NCI-H69 (cell line): ENCODE measurements at regions not wholly inside any gene's neighbourhood (a gene's known extent, or its start where the extent isn't known, plus 50 kb on each side); places are given as distances from the start of the nearest gene placed in this dataset.

ENCODE experiments used
- DNase-seq: peaks from one replicate; lab custom pipeline; 2025; lab: John Stamatoyannopoulos, UW

DNA sequence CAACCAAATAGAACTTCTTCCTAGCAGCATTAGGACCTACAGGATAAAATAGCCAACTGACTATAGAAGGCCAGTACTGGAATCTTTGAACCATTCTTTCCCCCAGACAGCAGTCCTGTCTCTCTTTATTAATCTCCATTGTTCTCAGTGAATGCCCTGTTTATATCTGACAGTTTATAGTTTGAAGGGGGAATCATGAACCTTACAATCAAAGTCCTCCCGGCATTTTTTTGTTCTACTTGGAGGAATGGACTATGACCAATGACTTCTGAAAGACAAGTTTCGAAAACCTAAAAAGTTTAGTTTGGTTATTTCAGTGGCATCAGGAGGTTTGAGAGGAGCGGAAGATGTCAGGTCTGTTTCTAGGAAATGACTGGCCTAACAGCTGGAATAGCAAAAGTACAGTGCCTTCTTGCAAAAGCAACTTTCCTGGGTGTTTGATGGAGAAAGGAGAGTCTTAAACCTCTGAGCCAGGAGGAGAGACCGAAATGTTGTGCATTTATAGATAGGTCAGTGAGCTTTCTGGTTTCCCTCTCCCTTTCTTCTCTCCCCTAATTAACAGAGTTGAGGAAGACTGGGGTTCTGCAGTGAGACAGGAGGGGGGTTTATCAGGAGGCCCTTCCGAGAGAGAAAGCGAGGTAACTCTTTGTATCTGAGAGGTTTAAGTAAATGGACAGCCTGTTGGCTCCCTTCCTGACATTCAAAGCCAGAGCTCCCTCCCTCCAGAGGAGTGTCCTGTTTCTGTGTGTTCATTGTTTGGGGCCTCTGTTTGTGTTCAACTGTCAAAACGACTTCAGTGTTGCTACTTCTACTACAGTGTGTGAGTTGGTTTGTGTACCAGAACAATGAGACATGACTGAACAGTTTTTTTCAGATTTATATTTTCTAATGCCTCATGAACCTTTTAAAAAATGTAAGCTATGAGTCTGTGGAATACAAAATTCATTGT is 383.0 kb upstream of the RARB start:
- DNase-seq = peak; percentile 84

DNA sequence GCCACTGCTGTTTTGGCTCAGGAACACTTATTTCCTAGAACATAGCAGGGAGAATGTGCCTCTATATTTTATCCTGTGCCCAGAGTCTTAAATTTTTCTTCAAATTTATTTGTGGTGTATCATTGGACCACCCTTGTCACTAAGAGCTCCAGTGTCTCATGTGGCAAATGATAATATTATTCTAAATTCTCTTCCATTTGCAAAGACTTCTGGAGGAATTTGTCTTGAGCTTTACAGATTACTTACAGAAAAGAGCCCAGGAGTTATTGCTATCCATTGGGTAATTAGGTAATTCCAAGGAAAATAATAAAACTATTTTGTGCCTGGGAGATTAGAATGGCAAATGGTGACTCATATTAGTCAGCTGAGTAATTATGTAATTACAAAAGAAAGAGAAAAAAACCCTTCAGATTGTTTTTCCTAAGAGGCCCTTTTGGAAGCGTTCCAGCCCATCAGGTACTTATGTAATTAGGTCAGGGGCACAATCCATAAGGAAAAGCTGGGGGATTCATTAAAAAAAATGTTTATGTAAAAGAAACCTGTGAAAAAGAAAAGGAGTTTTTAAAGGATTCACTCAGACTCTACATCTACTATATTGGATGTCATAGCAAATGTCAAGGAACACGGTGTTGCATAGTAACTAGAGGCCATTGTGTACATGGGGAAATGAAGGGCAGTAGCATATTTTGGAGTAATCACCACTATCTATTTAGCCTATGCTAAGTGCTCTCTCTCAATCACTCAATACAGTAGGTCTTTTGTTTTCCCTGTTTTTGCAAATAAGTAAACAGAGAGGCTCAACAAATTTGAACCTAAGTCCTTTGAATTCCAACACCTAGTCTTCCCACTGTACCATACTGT is 380.9 kb upstream of the RARB start:
- DNase-seq = peak; percentile 92

GRCh38 chr3:25049304-25049703 is 378.8 kb upstream of the RARB start:
- no peak for DNase-seq

DNA sequence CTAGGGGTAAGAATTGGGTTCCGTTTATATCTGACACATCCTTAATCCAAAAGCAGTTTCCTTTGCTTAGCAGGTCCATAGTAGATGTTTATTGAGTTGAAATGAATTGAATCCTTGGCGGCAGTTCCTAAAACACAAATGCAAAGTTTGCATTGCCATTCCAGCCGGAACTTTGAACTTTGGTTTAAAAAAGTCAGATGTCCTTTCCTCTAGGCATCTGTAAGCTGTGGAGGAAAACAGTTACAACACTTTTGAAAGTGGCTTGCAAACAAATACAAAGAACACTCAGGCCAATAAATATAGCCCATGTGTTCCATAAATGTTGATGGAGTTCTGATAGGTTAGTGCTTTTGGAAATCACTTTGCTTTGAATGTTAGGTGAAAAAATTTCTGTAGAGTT is 374.7 kb upstream of the RARB start:
- DNase-seq = no peak

DNA sequence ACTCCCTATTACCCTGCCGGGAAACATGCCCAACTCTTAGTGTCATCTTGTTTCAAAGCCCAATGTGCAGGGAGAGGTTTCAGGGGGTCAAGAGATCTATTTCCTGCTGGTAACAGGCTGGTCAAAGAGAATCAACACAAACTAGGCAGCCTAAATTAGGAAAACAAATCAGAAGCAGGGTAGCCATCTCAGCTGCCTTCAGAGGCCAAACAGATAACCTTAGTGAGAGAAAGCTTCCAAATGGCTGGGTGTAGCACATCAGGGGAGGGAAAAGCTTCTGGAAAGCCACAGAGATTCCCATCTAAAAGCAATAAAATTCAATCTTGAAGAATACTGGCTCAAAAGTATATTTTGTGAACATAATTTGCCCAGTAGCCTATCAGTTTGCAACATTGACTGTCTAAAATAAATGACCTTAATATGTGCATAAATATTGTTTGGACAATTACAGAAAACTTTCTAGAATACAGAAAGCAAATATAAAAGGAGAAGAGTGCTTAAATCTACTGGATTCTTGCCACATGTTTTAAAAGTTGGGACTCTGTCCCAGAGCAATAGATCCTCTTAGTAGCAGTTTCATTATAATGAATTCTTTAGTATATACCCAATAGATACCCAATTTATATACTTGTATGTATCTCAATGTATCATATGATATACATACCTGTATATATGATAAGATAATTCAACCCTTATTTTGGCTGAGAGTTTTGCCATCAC is 371.9 kb upstream of the RARB start:
- no peak for DNase-seq

DNA sequence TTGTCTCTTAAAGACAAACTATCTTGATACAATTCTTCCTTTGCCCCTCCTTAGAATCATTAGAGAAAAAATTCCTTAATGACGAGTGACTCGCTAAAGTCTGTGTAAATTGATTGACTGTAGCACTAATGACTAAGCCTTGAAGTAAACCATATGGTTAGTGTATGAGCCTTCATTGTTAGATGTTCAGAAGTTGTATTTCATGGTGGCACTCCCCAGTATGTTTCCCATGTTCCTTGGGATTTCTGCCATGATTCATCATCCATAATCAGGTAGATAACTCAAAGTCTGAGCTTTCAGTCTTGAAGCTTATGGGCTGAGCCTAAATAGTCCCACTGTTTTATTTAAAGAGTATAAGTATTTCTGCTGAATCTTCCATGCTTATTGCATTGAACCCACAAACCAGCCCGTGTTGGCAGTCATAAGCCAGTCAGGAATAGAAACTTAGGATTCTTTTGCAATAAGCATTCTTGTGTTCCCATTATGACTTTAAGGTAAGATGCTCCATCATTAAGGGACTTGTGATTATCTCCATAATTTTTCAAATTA is 371.2 kb upstream of the RARB start:
- no peak for DNase-seq

DNA sequence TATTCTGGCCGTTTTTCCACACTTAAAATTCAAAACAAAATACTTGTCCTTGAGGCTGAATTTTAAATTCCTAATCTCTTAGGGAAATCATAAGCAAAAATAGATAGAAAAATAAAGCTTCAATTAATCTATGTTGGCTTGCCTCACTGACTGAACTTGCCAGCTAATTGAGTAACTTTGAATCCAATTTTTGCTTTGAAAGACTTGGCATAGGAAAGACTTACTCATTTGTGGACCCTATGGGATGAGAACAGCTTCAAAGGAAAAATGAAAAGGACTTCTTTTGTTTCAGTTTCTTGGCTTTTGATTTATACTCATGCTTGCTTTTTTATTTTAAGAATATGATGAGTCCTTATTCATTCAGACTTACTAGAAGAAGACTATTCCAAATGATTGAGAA is 370.7 kb upstream of the RARB start:
- DNase-seq = no peak

- DNase-seq = no peak
These were observed 363.4 kb upstream of the RARB start for GRCh38 chr3:25064681-25065080.

DNA sequence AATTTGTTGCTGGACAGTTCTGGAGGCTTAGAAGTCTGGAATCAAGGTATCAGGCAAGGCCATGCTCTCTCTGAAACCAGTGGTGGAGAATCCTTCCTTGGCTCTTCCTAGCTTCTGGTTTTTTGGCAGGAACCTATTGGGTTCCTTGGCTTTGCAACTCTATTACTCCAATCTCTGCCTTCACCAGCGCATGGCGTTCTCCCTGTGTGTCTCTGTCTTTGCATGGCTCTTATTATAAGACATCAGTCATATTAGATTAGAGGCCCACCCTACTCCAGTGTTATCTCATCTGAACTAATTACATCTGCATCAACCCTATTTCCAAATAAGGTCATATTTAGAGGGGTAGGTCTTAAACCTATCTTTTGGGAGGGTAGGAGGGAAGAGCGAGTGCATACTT is 358.1 kb upstream of the RARB start:
- DNase-seq = no peak

- no peak for DNase-seq
These were observed 356.2 kb upstream of the RARB start for GRCh38 chr3:25071846-25072245.

DNA sequence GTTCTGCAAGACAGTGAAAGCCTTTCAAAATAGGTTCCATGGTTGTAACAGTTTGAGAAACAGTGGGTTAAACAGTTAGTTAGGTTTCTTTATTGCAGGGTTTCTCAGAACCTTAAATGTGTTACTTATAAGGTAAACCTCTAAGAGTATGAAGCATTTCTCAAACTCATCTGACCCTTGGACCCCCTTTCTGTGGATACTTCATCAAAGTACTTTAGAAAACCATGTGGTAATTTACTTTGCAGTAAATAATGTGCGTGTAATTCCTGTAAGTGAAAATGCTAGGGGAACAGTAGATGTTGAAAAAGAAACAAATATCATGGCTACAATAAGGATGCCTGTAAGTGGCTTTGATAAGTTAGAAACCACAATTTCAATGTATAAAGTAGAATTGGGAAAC is 354.6 kb upstream of the RARB start:
- DNase-seq = no peak

DNA sequence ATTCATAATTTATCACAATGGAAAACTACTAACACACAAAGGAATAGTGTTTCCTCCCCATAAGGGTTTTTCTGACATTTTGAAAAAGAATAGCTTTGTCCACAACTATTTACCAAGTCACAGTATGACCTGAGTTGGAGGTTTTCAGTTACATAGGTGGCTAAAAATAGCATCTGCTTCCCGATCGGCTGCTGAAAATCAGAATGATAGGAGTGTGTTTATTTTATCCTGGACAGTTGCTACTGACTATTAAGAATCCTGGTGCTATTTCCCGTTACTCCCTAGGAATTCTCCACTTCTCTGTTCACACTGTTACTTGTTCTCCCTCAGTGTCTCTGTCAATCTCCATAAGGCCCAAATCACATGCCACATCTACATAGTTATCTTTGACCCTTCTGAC is 353.9 kb upstream of the RARB start:
- DNase-seq = peak; percentile 30

DNA sequence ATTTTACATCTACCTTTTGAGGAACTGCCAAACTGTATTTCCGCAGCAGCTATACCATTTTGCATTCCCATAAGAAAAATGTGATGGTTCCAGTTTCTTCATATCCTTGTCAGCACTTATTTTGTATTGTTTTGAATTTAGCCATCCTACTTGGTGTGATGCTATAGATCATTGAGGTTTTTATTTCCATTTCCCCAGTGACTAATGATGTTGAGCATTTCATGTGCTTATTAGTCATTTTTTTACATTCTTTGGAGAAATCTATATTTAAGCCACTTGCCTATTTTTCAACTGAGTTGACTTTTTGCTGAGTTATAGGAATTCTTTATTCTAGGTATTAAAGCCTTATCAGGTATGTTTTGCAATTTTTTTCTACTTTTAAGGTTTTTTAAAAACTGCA is 347.6 kb upstream of the RARB start:
- DNase-seq = no peak

DNA sequence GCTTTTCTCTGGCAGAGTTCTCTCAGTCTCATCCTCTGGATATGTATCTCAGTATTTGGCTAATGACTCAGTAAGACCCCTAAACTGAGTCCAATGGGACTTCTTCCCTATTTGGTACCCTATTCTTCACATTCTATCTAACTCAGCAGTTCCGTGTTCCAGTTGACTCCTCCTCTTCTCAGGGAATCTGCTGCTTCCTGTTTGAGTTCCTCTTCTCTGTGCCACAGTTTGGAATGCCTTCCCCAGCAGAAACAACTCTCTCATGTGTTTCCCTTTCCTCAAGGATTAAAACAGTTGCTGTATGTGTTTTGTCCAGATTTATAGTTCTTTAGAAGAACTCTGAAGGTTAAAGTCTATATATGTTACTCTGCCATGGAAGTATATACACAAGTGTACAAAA is 344.0 kb upstream of the RARB start:
- peak; percentile 11 for DNase-seq

DNA sequence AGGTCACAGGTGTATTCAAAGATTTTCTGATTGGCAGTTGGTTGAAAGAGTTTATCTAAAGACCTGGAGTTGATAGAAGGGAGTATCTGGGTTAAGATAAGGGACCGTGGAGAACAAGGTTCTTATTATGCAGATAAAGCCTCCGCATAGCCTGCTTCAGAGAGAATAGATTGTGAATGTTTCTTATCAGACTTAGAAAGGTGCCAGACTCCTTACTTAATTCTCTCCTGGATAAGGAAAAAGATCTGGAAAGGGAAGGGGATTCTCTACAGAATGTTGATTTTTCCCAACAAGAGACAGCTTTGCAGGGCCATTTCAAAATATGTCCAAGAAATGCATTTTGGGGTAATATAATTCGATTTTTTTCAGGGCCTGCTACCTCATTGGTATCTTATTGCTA is 341.3 kb upstream of the RARB start:
- no peak for DNase-seq

GRCh38 chr3:25088284-25088683 is 339.8 kb upstream of the RARB start:
- peak; percentile 93 for DNase-seq

- DNase-seq = peak; percentile 62
These were observed 337.2 kb upstream of the RARB start for GRCh38 chr3:25090698-25091453.

DNA sequence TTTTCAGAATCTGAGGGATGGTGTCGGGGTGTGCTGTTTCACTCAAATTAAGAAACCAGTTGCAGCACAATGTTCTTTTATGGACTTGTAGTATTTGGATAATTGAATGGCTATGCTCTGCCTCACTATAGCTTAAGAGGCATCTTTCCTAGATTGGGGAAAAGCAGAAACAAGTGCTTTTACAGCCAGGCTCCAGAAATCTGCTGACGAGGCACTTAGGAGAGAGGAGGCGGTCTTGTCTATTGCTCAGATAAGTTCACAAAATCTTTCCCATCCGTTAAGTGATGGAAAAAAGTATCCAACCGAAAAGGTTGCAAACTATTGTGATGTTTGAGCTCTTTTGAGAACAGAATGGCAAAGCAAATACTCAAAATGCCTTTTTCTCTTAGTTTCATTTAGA is 336.1 kb upstream of the RARB start:
- DNase-seq = no peak

- peak; percentile 73 for DNase-seq
These were observed 333.0 kb upstream of the RARB start for GRCh38 chr3:25094932-25095685.

GRCh38 chr3:25096536-25096935 is 331.5 kb upstream of the RARB start:
- DNase-seq = peak; percentile 65

DNA sequence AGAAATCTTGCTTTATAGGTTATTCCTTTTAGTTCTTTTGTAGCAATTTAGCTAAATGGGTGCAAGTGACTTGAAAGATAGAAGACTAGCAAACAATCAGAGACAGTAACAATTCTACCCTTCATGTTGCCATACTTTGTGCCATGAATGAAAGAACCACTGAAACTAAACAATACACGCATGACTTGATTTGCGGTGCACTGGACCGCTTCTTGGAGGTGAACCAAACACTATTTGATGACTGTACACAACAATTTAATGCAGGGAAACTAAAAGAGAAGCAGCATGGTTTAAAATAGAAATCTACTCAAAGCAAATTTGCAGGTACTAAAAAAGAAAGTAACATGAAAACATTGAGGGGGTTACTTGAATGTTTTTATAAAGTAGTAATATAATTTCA is 331.0 kb upstream of the RARB start:
- DNase-seq = no peak
